ENCODE measurements at regions not wholly inside any gene's neighbourhood (a gene's known extent, or its start where the extent isn't known, plus 50 kb on each side); places are given as distances from the start of the nearest gene placed in this dataset.

DNA sequence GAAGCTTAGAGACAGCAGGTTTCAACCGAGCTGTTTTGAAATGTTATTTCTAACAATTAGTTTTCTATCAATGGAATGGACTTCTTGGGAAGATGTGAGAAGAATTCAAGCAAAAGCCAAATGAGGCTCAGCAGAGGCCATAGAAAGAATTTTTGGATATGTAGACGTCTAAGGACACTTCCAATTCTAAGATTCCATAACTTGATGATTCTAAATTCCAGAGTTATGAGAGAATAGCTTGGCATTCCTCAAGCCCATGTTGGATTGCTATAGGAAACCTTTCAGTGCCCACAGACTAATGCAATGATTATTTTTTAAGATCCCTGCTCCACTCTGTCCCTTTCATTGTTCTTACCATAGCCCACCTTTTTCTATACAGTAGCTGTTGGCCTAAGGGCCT, 77.2 kb upstream of the PALS2 start:
- TF ChIP-seq, protein P1, sequence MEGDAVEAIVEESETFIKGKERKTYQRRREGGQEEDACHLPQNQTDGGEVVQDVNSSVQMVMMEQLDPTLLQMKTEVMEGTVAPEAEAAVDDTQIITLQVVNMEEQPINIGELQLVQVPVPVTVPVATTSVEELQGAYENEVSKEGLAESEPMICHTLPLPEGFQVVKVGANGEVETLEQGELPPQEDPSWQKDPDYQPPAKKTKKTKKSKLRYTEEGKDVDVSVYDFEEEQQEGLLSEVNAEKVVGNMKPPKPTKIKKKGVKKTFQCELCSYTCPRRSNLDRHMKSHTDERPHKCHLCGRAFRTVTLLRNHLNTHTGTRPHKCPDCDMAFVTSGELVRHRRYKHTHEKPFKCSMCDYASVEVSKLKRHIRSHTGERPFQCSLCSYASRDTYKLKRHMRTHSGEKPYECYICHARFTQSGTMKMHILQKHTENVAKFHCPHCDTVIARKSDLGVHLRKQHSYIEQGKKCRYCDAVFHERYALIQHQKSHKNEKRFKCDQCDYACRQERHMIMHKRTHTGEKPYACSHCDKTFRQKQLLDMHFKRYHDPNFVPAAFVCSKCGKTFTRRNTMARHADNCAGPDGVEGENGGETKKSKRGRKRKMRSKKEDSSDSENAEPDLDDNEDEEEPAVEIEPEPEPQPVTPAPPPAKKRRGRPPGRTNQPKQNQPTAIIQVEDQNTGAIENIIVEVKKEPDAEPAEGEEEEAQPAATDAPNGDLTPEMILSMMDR (IDR thresholded peaks at IDR 0.05) = no peak
- TF ChIP-seq POLR2A (IDR thresholded peaks at IDR 0.05) = no peak
